PC-9 (cell line): ENCODE measurements at regions not wholly inside any gene's neighbourhood (a gene's known extent, or its start where the extent isn't known, plus 50 kb on each side); places are given as distances from the start of the nearest gene placed in this dataset.

Source experiments
- BruUV-seq: library from RNA; stranded (reverse); fragments of 400-500 nt; replicated peaks from 2 replicates; lab custom pipeline; 2021; lab: Mats Ljungman, UMichigan
- CTCF ChIA-PET: fragments of 300-600 bp; sonication (Branson Sonifier 250); formaldehyde crosslinking; loops from one replicate; lab custom pipeline; 2022; ENCODE audit warnings: antibody characterized with exemption; lab: Charles Lee
- POLR2A ChIA-PET: fragments of 300-600 bp; sonication (Branson Sonifier 250); formaldehyde crosslinking; loops from one replicate; lab custom pipeline; 2022; ENCODE audit warnings: antibody characterized with exemption; ENCODE audit not compliant: unreplicated experiment; lab: Charles Lee
- DNase-seq, 2 experiments: peaks; one replicate each; pipeline versions ENCODE4 v3.0.0 to v3.0.0-alpha.2; 2015 to 2022; ENCODE audit warnings: mixed read lengths in 1 of 2
- H2AFZ ChIP-seq: fragments of 200-600 bp; sonication (generic); 2 replicates; pipeline ENCODE4 v1.8.1; 2017; ENCODE audit warnings: antibody characterized with exemption
- H3F3A ChIP-seq: fragments of 200-600 bp; sonication (generic); 2 replicates; pipeline ENCODE4 v1.8.1; 2017; ENCODE audit warnings: antibody characterized with exemption, mild to moderate bottlenecking, low read depth; ENCODE audit not compliant: insufficient read depth
- H3K27ac ChIP-seq: fragments of 200-600 bp; sonication (generic); 2 replicates; pipeline ENCODE4 v1.6.1; 2016; ENCODE audit warnings: mixed run types
- H3K27me3 ChIP-seq: fragments of 200-600 bp; sonication (generic); 2 replicates; pipeline ENCODE4 v1.6.1; 2016; ENCODE audit warnings: low read depth, mixed run types; ENCODE audit not compliant: insufficient read depth
- H3K36me3 ChIP-seq: fragments of 200-600 bp; sonication (generic); 2 replicates; pipeline ENCODE4 v1.6.1; 2016; ENCODE audit warnings: low read depth, mixed run types
- H3K4me1 ChIP-seq: fragments of 200-600 bp; sonication (generic); replicated peaks from 2 replicates; pipeline ENCODE4 v1.6.1; 2016; ENCODE audit warnings: mixed run types; ENCODE audit not compliant: insufficient read depth
- H3K4me2 ChIP-seq: fragments of 200-600 bp; sonication (generic); 2 replicates; pipeline ENCODE4 v1.6.1; 2017; ENCODE audit warnings: mixed run types
- H3K4me3 ChIP-seq: fragments of 200-600 bp; sonication (generic); 2 replicates; pipeline ENCODE4 v1.6.1; 2016; ENCODE audit warnings: mixed run types
- H3K79me2 ChIP-seq: fragments of 200-600 bp; sonication (generic); 2 replicates; pipeline ENCODE4 v1.6.1; 2017; ENCODE audit warnings: low read depth, mixed run types
- H3K9me2 ChIP-seq: fragments of 200-600 bp; sonication (generic); 2 replicates; pipeline ENCODE4 v1.8.1; 2017; ENCODE audit warnings: mild to moderate bottlenecking; ENCODE audit not compliant: insufficient read depth
- H3K9me3 ChIP-seq: fragments of 200-600 bp; sonication (generic); 2 replicates; pipeline ENCODE4 v1.8.1; 2016; ENCODE audit warnings: low read depth; ENCODE audit not compliant: insufficient read depth
- H4K20me1 ChIP-seq: fragments of 200-600 bp; sonication (generic); 2 replicates; pipeline ENCODE4 v1.8.1; 2017; ENCODE audit not compliant: insufficient read depth
- CTCF ChIP-seq: fragments of 200-600 bp; sonication (generic); conservative IDR thresholded peaks from 2 replicates; pipeline ENCODE4 v1.6.1; 2017; ENCODE audit warnings: mixed run types, antibody characterized with exemption, mild to moderate bottlenecking, moderate library complexity
- EZH2 ChIP-seq: fragments of 200-600 bp; sonication (generic); IDR thresholded peaks from 2 replicates; pipeline ENCODE4 v1.8.0; 2017; ENCODE audit warnings: antibody characterized with exemption, low read depth
- intact Hi-C: fragments of 100-400 bp; cut with micrococcal nuclease; formaldehyde crosslinking; loops from one replicate; pipeline ENCODE4 v1.10.0; 2022; ENCODE audit not compliant: unreplicated experiment

GRCh38 chr7:23970193-23970592 is 260.2 kb downstream of the STK31 start:
- no peaks in the 10 kb centered on the region for H4K20me1 ChIP-seq
- no peak overlapping the region for H3K4me2 ChIP-seq
- intact Hi-C loops = no loop called here
- H3K36me3 ChIP-seq = no peaks in the 10 kb centered on the region
- H3K4me3 ChIP-seq = no peak overlapping the region
- no peak for DNase-seq
- no peaks in the 10 kb centered on the region for H3K27me3 ChIP-seq
- peaks cover 12% of the 10 kb centered on the region for H3K4me1 ChIP-seq
- 0 out of 2 replicates have a peak overlapping the region, but pooled peaks have one; percentile 3 for H2AFZ ChIP-seq
- TF ChIP-seq CTCF (no peak), EZH2 (no peak)
- H3K9me2 ChIP-seq = no peaks in the 10 kb centered on the region
- H3K27ac ChIP-seq = no peak overlapping the region
- CTCF ChIA-PET = no interaction called here
- POLR2A ChIA-PET = no interaction called here
- H3F3A ChIP-seq = no peaks in the 10 kb centered on the region
- H3K9me3 ChIP-seq = no peaks in the 10 kb centered on the region
- no peaks in the 10 kb centered on the region for H3K79me2 ChIP-seq
- no TSS peak for BruUV-seq

GRCh38 chr7:23971031-23971430 is 261.0 kb downstream of the STK31 start:
- intact Hi-C loops = no loop called here
- Histone ChIP-seq H3K4me2 (no peak overlapping the region), H2AFZ (no peak overlapping the region), H3K79me2 (no peaks in the 10 kb centered on the region), H4K20me1 (no peaks in the 10 kb centered on the region), H3K4me3 (no peak overlapping the region), H3K9me3 (no peaks in the 10 kb centered on the region), H3K27ac (no peak overlapping the region), H3K27me3 (no peaks in the 10 kb centered on the region), H3F3A (no peaks in the 10 kb centered on the region), H3K4me1 (peaks cover 12% of the 10 kb centered on the region), H3K9me2 (no peaks in the 10 kb centered on the region), H3K36me3 (no peaks in the 10 kb centered on the region)
- DNase-seq = no peak
- no peak for TF ChIP-seq EZH2
- TF ChIP-seq CTCF = no peak
- no TSS peak for BruUV-seq
- ChIA-PET POLR2A (no interaction called here), CTCF (interaction anchor here (0.6 kb wide), 1 partner anchor 1122 kb away, joined by 3 read pairs; no protein-coding TSS in a partner anchor)

GRCh38 chr7:23972057-23972456 is 262.0 kb downstream of the STK31 start:
- no TSS peak for BruUV-seq
- no peak for DNase-seq
- no peaks in the 10 kb centered on the region for H3F3A ChIP-seq
- no peak overlapping the region for H3K4me2 ChIP-seq
- ChIA-PET POLR2A (no interaction called here), CTCF (no interaction called here)
- H2AFZ ChIP-seq = no peak overlapping the region
- peaks cover 12% of the 10 kb centered on the region for H3K4me1 ChIP-seq
- intact Hi-C loops = no loop called here
- H3K79me2 ChIP-seq = no peaks in the 10 kb centered on the region
- H3K27me3 ChIP-seq = no peaks in the 10 kb centered on the region
- no peaks in the 10 kb centered on the region for H3K9me3 ChIP-seq
- H4K20me1 ChIP-seq = no peaks in the 10 kb centered on the region
- TF ChIP-seq EZH2 = no peak
- TF ChIP-seq CTCF = no peak
- no peaks in the 10 kb centered on the region for H3K36me3 ChIP-seq
- no peak overlapping the region for H3K27ac ChIP-seq
- H3K9me2 ChIP-seq = no peaks in the 10 kb centered on the region
- no peak overlapping the region for H3K4me3 ChIP-seq
